ENCODE measurements at regions not wholly inside any gene's neighbourhood (a gene's known extent, or its start where the extent isn't known, plus 50 kb on each side); places are given as distances from the start of the nearest gene placed in this dataset.
"Not testable (repeated sequence)": the region's sequence is repeated elsewhere in the genome, so short reads cannot be mapped to it uniquely, and the experiment has no call there.

GRCh38 chr18:25544546-25545287, 192.8 kb upstream of the ZNF521 start:
- DNase-seq: no peak

- DNase-seq: no peak
Measured at GRCh38 chr18:25538175-25538922, 186.4 kb upstream of the ZNF521 start.

GRCh38 chr18:25535495-25535894, 183.5 kb upstream of the ZNF521 start:
- no peak for DNase-seq

GRCh38 chr18:25534401-25534800, 182.4 kb upstream of the ZNF521 start:
- no peak for DNase-seq

- no peak for DNase-seq
Measured at GRCh38 chr18:25533218-25533617, 181.3 kb upstream of the ZNF521 start.

- no peak for DNase-seq
Measured at GRCh38 chr18:25531207-25531606, 179.2 kb upstream of the ZNF521 start.

GRCh38 chr18:25525789-25526188, 173.8 kb upstream of the ZNF521 start:
- not testable (repeated sequence) for DNase-seq

GRCh38 chr18:25518716-25519053, 166.7 kb upstream of the ZNF521 start:
- no peak for DNase-seq

GRCh38 chr18:25517881-25518715, 166.1 kb upstream of the ZNF521 start:
- DNase-seq: no peak

GRCh38 chr18:25516747-25517498, 165.0 kb upstream of the ZNF521 start:
- no peak for DNase-seq

GRCh38 chr18:25516121-25516520, 164.2 kb upstream of the ZNF521 start:
- DNase-seq: no peak

- no peak for DNase-seq
Measured at GRCh38 chr18:25510096-25510495, 158.1 kb upstream of the ZNF521 start.

GRCh38 chr18:25503567-25504081, 151.7 kb upstream of the ZNF521 start:
- peak; percentile 18 to 37 for DNase-seq

GRCh38 chr18:25497151-25497794, 145.3 kb upstream of the ZNF521 start:
- DNase-seq: no peak

- no peak for DNase-seq
Measured at GRCh38 chr18:25496544-25496943, 144.6 kb upstream of the ZNF521 start.

GRCh38 chr18:25495606-25496005, 143.6 kb upstream of the ZNF521 start:
- no peak for DNase-seq

GRCh38 chr18:25494888-25495287, 142.9 kb upstream of the ZNF521 start:
- no peak for DNase-seq

GRCh38 chr18:25493401-25493800, 141.4 kb upstream of the ZNF521 start:
- no peak for DNase-seq

- DNase-seq: no peak
Measured at GRCh38 chr18:25490316-25490715, 138.3 kb upstream of the ZNF521 start.

- no peak for DNase-seq
Measured at GRCh38 chr18:25473008-25473407, 121.0 kb upstream of the ZNF521 start.

GRCh38 chr18:25470756-25471524, 119.0 kb upstream of the ZNF521 start:
- DNase-seq: not testable (repeated sequence)
